NB4 (cell line): ENCODE measurements at regions not wholly inside any gene's neighbourhood (a gene's known extent, or its start where the extent isn't known, plus 50 kb on each side); places are given as distances from the start of the nearest gene placed in this dataset.
"Not testable (repeated sequence)": the region's sequence is repeated elsewhere in the genome, so short reads cannot be mapped to it uniquely, and the experiment has no call there.

Experiments used
- CTCF ChIP-seq: IDR thresholded peaks from one replicate; pipeline ENCODE4 v1.5.1; 2012; ENCODE audit warnings: low read depth, low read length
- MAX ChIP-seq: IDR thresholded peaks from 2 replicates; pipeline ENCODE4 v1.6.1; 2011; ENCODE audit warnings: low read depth, low read length
- POLR2A ChIP-seq: IDR thresholded peaks from 2 replicates; pipeline ENCODE4 v1.6.1; 2011; ENCODE audit warnings: mild to moderate bottlenecking; ENCODE audit not compliant: insufficient read length; ENCODE audit errors: extremely low read depth

GRCh38 chrX:1863995-1864394, 249.1 kb downstream of the ASMT start:
- not testable (repeated sequence) for TF ChIP-seq POLR2A, MAX, CTCF
